Upper lobe of left lung (tissue), 4 donors: ENCODE measurements at regions not wholly inside any gene's neighbourhood (a gene's known extent, or its start where the extent isn't known, plus 50 kb on each side); places are given as distances from the start of the nearest gene placed in this dataset.

Source experiments
- CTCF ChIP-seq, 6 experiments: fragments of 450-650 bp in 4 of 6; fragments of 200-600 bp in 2 of 6; sonication (generic) in 2 of 6; IDR thresholded peaks; one replicate each; pipeline ENCODE4 v1.5.1; 2016 to 2019; ENCODE audit warnings: antibody characterized with exemption in 6 of 6
- EP300 ChIP-seq, 4 donors: sonication (generic); formaldehyde crosslinking; IDR thresholded peaks; one replicate each; pipeline ENCODE4 v1.5.1; 2017; ENCODE audit warnings: antibody characterized with exemption in 4 of 4, control low read depth in 2 of 4
- POLR2A ChIP-seq, 4 donors: fragments of 450-650 bp; IDR thresholded peaks; one replicate each; pipeline ENCODE4 v1.5.1; 2016 to 2017; ENCODE audit warnings: antibody characterized with exemption in 4 of 4, mild to moderate bottlenecking in 2 of 4
- POLR2AphosphoS5 ChIP-seq, 2 donors: sonication (generic); formaldehyde crosslinking; IDR thresholded peaks; one replicate each; pipeline ENCODE4 v1.5.1; 2017; ENCODE audit warnings: antibody characterized with exemption in 2 of 2

DNA sequence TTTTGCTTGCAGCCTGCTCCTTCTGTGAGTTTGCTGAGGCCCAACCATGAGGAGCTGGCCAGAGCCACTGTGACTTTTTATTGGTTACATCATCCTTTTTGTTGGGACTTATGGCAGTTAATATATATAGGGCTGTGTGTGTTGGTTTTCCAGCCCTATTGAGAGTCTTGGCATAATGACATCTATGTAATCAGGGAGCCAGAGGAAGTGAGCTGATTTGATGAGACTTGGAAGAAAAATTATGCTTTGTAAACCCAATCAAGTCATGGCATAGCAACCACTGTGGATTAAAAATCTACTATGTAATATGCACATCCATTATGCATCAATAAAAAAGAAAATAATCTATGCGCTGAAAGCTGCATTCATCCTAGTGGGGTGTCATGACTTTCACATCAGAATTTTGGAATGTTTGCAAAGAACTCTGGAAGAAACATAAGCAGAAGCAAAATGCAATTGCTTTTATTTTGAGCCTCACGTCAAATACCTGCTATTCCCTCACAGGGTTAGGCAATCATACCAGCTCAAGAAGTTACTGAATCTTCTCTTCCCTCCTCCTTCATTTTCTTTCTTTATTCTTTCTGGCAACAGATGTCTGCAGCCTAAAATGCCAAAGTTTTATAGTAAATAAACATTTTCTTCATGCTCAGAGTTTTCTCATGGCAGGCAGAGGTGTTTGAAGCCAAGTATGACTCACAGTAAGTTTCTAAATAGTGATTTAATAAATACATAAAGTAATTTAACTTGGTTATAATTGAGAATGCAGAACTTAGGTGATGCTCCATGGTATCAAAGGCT lies 308.5 kb downstream of the KCNS3 start:
- TF ChIP-seq POLR2A (IDR thresholded peaks at IDR 0.05) (no peak), CTCF (IDR thresholded peaks at IDR 0.05) (no peak), EP300 (IDR thresholded peaks at IDR 0.05) (no peak), POLR2AphosphoS5 (IDR thresholded peaks at IDR 0.05) (no peak)
